Stimulated activated CD4-positive, alpha-beta T cell treated with anti-CD3 and anti-CD28 coated beads, Interleukin-1b, Interleukin-23, amount 100 ng/mL, for 4 hours (primary cell): ENCODE measurements at regions not wholly inside any gene's neighbourhood (a gene's known extent, or its start where the extent isn't known, plus 50 kb on each side); places are given as distances from the start of the nearest gene placed in this dataset.
"Not testable (repeated sequence)": the region's sequence is repeated elsewhere in the genome, so short reads cannot be mapped to it uniquely, and the experiment has no call there.

ENCODE experiments used
- DNase-seq, 2 donors: peaks; one replicate each; pipeline ENCODE4 v3.0.0-alpha.2; 2020; ENCODE audit warnings: low read depth in 2 of 2

- no peak for DNase-seq
These were observed 564.4 kb downstream of the MATN1 start for GRCh38 chr1:30159015-30159414.

GRCh38 chr1:30155698-30156097 is 567.7 kb downstream of the MATN1 start:
- DNase-seq: not testable (repeated sequence)

- not testable (repeated sequence) for DNase-seq
These were observed 568.1 kb downstream of the MATN1 start for GRCh38 chr1:30155253-30155652.

GRCh38 chr1:30153743-30154449 is 569.5 kb downstream of the MATN1 start:
- no peak for DNase-seq

GRCh38 chr1:30151826-30152225 is 571.6 kb downstream of the MATN1 start:
- no peak for DNase-seq

GRCh38 chr1:30151119-30151518 is 572.3 kb downstream of the MATN1 start:
- DNase-seq: no peak

GRCh38 chr1:30149226-30149625 is 574.2 kb downstream of the MATN1 start:
- DNase-seq: no peak

GRCh38 chr1:30148676-30149075 is 574.7 kb downstream of the MATN1 start:
- no peak for DNase-seq

- no peak for DNase-seq
These were observed 576.2 kb downstream of the MATN1 start for GRCh38 chr1:30147188-30147587.

- no peak for DNase-seq
These were observed 576.9 kb downstream of the MATN1 start for GRCh38 chr1:30146448-30146847.

- DNase-seq: no peak
These were observed 577.6 kb downstream of the MATN1 start for GRCh38 chr1:30145723-30146303.

GRCh38 chr1:30144831-30145230 is 578.6 kb downstream of the MATN1 start:
- no peak for DNase-seq

- DNase-seq: no peak
These were observed 579.9 kb downstream of the MATN1 start for GRCh38 chr1:30143517-30143916.

- DNase-seq: no peak
These were observed 582.8 kb downstream of the MATN1 start for GRCh38 chr1:30140566-30140965.

- DNase-seq: no peak
These were observed 584.5 kb downstream of the MATN1 start for GRCh38 chr1:30138891-30139290.

GRCh38 chr1:30137001-30137400 is 586.4 kb downstream of the MATN1 start:
- DNase-seq: no peak

GRCh38 chr1:30135698-30136097 is 587.7 kb downstream of the MATN1 start:
- no peak for DNase-seq

- DNase-seq: no peak
These were observed 588.7 kb downstream of the MATN1 start for GRCh38 chr1:30134466-30135217.

- no peak for DNase-seq
These were observed 589.9 kb downstream of the MATN1 start for GRCh38 chr1:30133414-30134055.

- no peak for DNase-seq
These were observed 590.6 kb downstream of the MATN1 start for GRCh38 chr1:30132602-30133286.

GRCh38 chr1:30130566-30130965 is 592.8 kb downstream of the MATN1 start:
- DNase-seq: not testable (repeated sequence)

- DNase-seq: no peak
These were observed 593.3 kb downstream of the MATN1 start for GRCh38 chr1:30130099-30130498.
